Uterus (tissue), 2 donors: ENCODE measurements at regions not wholly inside any gene's neighbourhood (a gene's known extent, or its start where the extent isn't known, plus 50 kb on each side); places are given as distances from the start of the nearest gene placed in this dataset.

Source experiments
- POLR2A ChIP-seq, 2 donors: fragments of 450-650 bp; IDR thresholded peaks; one replicate each; pipeline ENCODE4 v1.6.1; 2016; ENCODE audit warnings: antibody characterized with exemption in 2 of 2, mild to moderate bottlenecking in 1 of 2, moderate library complexity in 1 of 2
- TF ChIP-seq, protein P1 (sequence below), 4 experiments: fragments of 200-600 bp in 2 of 4; fragments of 450-650 bp in 2 of 4; sonication (generic) in 2 of 4; IDR thresholded peaks; one replicate each; pipeline ENCODE4 v1.5.1; 2016 to 2019; ENCODE audit warnings: antibody characterized with exemption in 4 of 4, mild to moderate bottlenecking in 2 of 4, moderate library complexity in 1 of 4

DNA sequence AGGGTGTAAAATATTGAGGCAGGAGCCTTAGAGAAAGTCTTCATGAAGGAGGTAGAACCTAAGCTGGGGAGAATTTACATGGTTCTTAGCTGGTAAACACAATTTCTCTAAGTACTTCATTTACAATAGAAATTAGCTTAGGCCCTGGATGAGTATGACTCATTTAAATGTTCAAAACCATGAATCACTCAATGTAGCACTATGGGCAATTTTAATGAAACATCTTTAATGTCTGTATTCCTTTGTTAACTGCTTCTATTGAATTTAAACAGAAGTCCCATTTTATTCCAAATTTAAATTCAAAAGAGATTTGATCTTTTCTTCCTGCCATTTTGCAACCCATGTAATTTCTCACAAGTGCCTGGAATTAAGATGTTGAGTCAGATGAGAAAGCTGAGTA is 252.1 kb downstream of the RFC3 start:
- TF ChIP-seq, protein P1, sequence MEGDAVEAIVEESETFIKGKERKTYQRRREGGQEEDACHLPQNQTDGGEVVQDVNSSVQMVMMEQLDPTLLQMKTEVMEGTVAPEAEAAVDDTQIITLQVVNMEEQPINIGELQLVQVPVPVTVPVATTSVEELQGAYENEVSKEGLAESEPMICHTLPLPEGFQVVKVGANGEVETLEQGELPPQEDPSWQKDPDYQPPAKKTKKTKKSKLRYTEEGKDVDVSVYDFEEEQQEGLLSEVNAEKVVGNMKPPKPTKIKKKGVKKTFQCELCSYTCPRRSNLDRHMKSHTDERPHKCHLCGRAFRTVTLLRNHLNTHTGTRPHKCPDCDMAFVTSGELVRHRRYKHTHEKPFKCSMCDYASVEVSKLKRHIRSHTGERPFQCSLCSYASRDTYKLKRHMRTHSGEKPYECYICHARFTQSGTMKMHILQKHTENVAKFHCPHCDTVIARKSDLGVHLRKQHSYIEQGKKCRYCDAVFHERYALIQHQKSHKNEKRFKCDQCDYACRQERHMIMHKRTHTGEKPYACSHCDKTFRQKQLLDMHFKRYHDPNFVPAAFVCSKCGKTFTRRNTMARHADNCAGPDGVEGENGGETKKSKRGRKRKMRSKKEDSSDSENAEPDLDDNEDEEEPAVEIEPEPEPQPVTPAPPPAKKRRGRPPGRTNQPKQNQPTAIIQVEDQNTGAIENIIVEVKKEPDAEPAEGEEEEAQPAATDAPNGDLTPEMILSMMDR (IDR thresholded peaks at IDR 0.05) = no peak
- no peak for TF ChIP-seq POLR2A (IDR thresholded peaks at IDR 0.05)
